Upper lobe of left lung (tissue), 4 donors: ENCODE measurements at regions not wholly inside any gene's neighbourhood (a gene's known extent, or its start where the extent isn't known, plus 50 kb on each side); places are given as distances from the start of the nearest gene placed in this dataset.

Experiments used
- EP300 ChIP-seq, 4 donors: sonication (generic); formaldehyde crosslinking; IDR thresholded peaks; one replicate each; pipeline ENCODE4 v1.5.1; 2017; ENCODE audit warnings: antibody characterized with exemption in 4 of 4, control low read depth in 2 of 4
- TF ChIP-seq, protein P1 (sequence below), 6 experiments: fragments of 450-650 bp in 4 of 6; fragments of 200-600 bp in 2 of 6; sonication (generic) in 2 of 6; IDR thresholded peaks; one replicate each; pipeline ENCODE4 v1.5.1; 2016 to 2019; ENCODE audit warnings: antibody characterized with exemption in 6 of 6

DNA sequence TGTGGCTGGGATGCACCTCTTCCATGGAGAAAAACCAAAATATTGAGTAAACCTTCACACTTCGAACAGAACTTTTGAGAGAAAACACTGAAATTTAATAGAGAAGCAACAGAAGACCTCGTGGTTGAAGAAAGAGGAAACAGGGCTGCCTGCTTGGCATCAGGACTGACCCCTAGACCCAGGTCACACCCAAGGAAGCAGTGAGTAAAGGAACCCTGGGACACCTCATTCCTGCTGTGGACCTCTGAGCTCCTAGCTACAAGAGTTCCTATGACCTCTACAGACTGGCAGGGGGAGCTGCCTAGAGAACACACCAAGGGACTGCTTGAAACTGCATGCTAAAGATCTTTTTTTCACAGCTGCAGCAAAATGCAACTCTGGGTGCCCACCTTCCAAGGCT, 67.8 kb downstream of the FASLG start:
- TF ChIP-seq, protein P1, sequence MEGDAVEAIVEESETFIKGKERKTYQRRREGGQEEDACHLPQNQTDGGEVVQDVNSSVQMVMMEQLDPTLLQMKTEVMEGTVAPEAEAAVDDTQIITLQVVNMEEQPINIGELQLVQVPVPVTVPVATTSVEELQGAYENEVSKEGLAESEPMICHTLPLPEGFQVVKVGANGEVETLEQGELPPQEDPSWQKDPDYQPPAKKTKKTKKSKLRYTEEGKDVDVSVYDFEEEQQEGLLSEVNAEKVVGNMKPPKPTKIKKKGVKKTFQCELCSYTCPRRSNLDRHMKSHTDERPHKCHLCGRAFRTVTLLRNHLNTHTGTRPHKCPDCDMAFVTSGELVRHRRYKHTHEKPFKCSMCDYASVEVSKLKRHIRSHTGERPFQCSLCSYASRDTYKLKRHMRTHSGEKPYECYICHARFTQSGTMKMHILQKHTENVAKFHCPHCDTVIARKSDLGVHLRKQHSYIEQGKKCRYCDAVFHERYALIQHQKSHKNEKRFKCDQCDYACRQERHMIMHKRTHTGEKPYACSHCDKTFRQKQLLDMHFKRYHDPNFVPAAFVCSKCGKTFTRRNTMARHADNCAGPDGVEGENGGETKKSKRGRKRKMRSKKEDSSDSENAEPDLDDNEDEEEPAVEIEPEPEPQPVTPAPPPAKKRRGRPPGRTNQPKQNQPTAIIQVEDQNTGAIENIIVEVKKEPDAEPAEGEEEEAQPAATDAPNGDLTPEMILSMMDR (IDR thresholded peaks at IDR 0.05) = no peak
- no peak for TF ChIP-seq EP300 (IDR thresholded peaks at IDR 0.05)
